ENCODE measurements at regions not wholly inside any gene's neighbourhood (a gene's known extent, or its start where the extent isn't known, plus 50 kb on each side); places are given as distances from the start of the nearest gene placed in this dataset.

DNA sequence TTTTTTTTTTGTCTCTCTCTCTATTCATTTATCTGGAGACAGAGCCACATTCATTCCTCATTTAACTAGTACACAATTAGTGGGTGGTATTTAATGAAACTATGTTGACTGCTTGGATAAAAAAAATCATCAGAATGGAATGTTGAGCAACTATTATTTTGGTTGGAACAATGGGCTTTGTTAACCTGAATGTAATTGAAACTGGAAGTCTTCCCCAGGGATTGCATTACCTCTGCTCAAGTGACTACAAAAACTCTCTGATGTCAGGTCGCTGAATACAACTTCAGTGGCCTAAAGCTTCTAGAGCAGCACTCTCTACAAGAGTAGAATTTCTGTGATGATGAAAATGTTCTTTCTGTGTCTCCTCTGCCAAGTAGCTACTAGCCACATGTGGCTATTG, 295.8 kb downstream of the DEPDC1B start:
- Histone ChIP-seq H2BK120ac (ENCODE audit: low read depth, low read length) (no peak overlapping the region), H3K23ac (ENCODE audit: low read length) (no peak overlapping the region), H2BK5ac (ENCODE audit: low read length) (no peak overlapping the region), H3K56ac (ENCODE audit: low read length) (no peak overlapping the region), H3K79me1 (ENCODE audit: low read length) (no peaks in the 10 kb centered on the region), H2AK5ac (ENCODE audit: low read length) (no peak overlapping the region), H3K4me1 (ENCODE audit: control insufficient read depth, low read depth, low read length) (no peaks in the 10 kb centered on the region), H4K8ac (ENCODE audit: low read depth, low read length) (no peak overlapping the region), H3K4me3 (ENCODE audit: low read length) (no peak overlapping the region), H3K4me2 (ENCODE audit: low read length) (no peak overlapping the region), H3K4ac (ENCODE audit: low read depth, low read length) (no peak overlapping the region), H3K79me2 (ENCODE audit: control insufficient read depth, insufficient read depth, low read length) (no peaks in the 10 kb centered on the region), H4K5ac (ENCODE audit: low read length) (no peak overlapping the region), H2BK15ac (replicated peaks; ENCODE audit: low read depth) (no peak overlapping the region), H3K9ac (ENCODE audit: low read length) (no peak overlapping the region), H3K27ac (ENCODE audit: low read depth, low read length) (no peak overlapping the region), H3K36me3 (ENCODE audit: control insufficient read depth, insufficient read depth, low read length) (no peaks in the 10 kb centered on the region), H3K18ac (ENCODE audit: low read length) (no peak overlapping the region), H3K27me3 (ENCODE audit: insufficient read depth, low read length, poor library complexity) (no peaks in the 10 kb centered on the region)
- no CpG with 5 or more reads among the region's 1 CpG for WGBS (ENCODE audit: extremely low coverage, insufficient coverage, low lambda C conversion rate)
- DNase-seq, result no peak

- Histone ChIP-seq H2AK5ac (ENCODE audit: low read length) (no peak overlapping the region), H3K4me3 (ENCODE audit: low read length) (no peak overlapping the region), H3K4me2 (ENCODE audit: low read length) (no peak overlapping the region), H4K5ac (ENCODE audit: low read length) (no peak overlapping the region), H3K4me1 (ENCODE audit: control insufficient read depth, low read depth, low read length) (no peaks in the 10 kb centered on the region), H3K9ac (ENCODE audit: low read length) (no peak overlapping the region), H2BK15ac (replicated peaks; ENCODE audit: low read depth) (no peak overlapping the region), H4K8ac (ENCODE audit: low read depth, low read length) (no peak overlapping the region), H3K27ac (ENCODE audit: low read depth, low read length) (no peak overlapping the region), H3K23ac (ENCODE audit: low read length) (no peak overlapping the region), H3K36me3 (ENCODE audit: control insufficient read depth, insufficient read depth, low read length) (no peaks in the 10 kb centered on the region), H3K18ac (ENCODE audit: low read length) (no peak overlapping the region), H3K79me1 (ENCODE audit: low read length) (no peaks in the 10 kb centered on the region), H2BK120ac (ENCODE audit: low read depth, low read length) (no peak overlapping the region), H2BK5ac (ENCODE audit: low read length) (no peak overlapping the region), H3K79me2 (ENCODE audit: control insufficient read depth, insufficient read depth, low read length) (no peaks in the 10 kb centered on the region), H3K4ac (ENCODE audit: low read depth, low read length) (no peak overlapping the region), H3K27me3 (ENCODE audit: insufficient read depth, low read length, poor library complexity) (no peaks in the 10 kb centered on the region), H3K56ac (ENCODE audit: low read length) (no peak overlapping the region)
- no CpG with 5 or more reads among the region's 1 CpG for WGBS (ENCODE audit: extremely low coverage, insufficient coverage, low lambda C conversion rate)
- no peak for DNase-seq
Observed at GRCh38 chr5:60403343-60404006, 296.5 kb downstream of the DEPDC1B start.

DNA sequence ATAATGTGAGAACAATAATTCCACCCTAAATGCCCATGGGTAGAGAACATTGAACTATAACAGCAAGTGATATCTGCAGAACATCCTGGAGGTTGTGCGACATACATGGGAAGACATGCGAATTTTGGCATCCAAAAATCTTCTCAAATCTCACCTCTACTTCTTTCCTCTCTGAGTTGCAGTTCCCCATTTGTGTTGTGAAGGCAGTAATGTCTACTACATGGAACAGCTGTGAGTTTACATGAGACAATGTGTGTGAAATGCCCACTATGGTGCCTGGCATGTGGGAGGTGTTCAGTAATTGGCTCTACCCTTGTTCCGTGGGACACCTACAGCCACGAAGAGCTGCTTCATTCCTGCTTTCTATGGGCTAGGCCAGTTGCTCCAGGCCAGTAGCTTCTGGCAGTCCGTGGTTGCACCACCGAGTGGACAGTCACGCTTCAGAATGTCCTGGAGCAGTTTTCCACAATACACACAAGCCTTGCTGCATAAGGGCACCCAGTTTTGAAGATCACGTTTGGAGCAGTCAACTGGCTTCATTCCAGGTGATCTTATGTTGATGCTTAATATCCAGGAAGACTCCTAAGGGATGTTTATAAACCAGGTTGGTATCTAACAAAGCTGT, 297.7 kb downstream of the DEPDC1B start:
- H3K18ac ChIP-seq (ENCODE audit: low read length), result no peak overlapping the region
- no peak overlapping the region for H2BK15ac ChIP-seq (replicated peaks; ENCODE audit: low read depth)
- no peak overlapping the region for H4K5ac ChIP-seq (ENCODE audit: low read length)
- H3K4ac ChIP-seq (ENCODE audit: low read depth, low read length), result no peak overlapping the region
- no peak overlapping the region for H2AK5ac ChIP-seq (ENCODE audit: low read length)
- WGBS (ENCODE audit: extremely low coverage, insufficient coverage, low lambda C conversion rate), result no CpG with 5 or more reads among the region's 8 CpGs
- DNase-seq, result no peak
- H3K36me3 ChIP-seq (ENCODE audit: control insufficient read depth, insufficient read depth, low read length), result no peaks in the 10 kb centered on the region
- no peak overlapping the region for H3K4me2 ChIP-seq (ENCODE audit: low read length)
- no peak overlapping the region for H3K56ac ChIP-seq (ENCODE audit: low read length)
- no peak overlapping the region for H2BK5ac ChIP-seq (ENCODE audit: low read length)
- no peaks in the 10 kb centered on the region for H3K79me1 ChIP-seq (ENCODE audit: low read length)
- H3K9ac ChIP-seq (ENCODE audit: low read length), result no peak overlapping the region
- no peak overlapping the region for H3K27ac ChIP-seq (ENCODE audit: low read depth, low read length)
- H4K8ac ChIP-seq (ENCODE audit: low read depth, low read length), result no peak overlapping the region
- no peaks in the 10 kb centered on the region for H3K4me1 ChIP-seq (ENCODE audit: control insufficient read depth, low read depth, low read length)
- H2BK120ac ChIP-seq (ENCODE audit: low read depth, low read length), result no peak overlapping the region
- no peaks in the 10 kb centered on the region for H3K79me2 ChIP-seq (ENCODE audit: control insufficient read depth, insufficient read depth, low read length)
- H3K27me3 ChIP-seq (ENCODE audit: insufficient read depth, low read length, poor library complexity), result no peaks in the 10 kb centered on the region
- H3K23ac ChIP-seq (ENCODE audit: low read length), result no peak overlapping the region
- no peak overlapping the region for H3K4me3 ChIP-seq (ENCODE audit: low read length)

DNA sequence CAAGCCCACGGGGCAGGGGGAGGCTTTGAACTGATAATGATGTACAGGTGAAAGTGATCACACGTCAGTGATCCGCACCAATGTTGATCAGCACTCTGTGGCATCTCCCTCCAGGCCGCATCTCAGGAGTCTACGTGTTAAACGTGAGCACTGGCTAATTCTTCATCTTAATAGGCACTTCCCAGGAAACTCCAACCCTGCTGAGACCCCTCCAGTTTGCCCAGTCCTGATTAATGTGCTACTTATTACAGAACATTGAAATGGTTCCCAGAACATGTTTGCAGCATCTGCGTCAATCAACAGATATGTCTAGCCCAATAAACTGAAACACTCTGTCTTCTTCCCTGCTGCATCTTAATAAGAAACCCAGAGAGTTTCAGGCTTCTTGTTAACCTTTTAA, 298.4 kb downstream of the DEPDC1B start:
- Histone ChIP-seq H3K9ac (ENCODE audit: low read length) (no peak overlapping the region), H3K4ac (ENCODE audit: low read depth, low read length) (no peak overlapping the region), H3K79me2 (ENCODE audit: control insufficient read depth, insufficient read depth, low read length) (no peaks in the 10 kb centered on the region), H3K27me3 (ENCODE audit: insufficient read depth, low read length, poor library complexity) (no peaks in the 10 kb centered on the region), H3K4me3 (ENCODE audit: low read length) (no peak overlapping the region), H3K23ac (ENCODE audit: low read length) (no peak overlapping the region), H3K4me1 (ENCODE audit: control insufficient read depth, low read depth, low read length) (no peaks in the 10 kb centered on the region), H2BK120ac (ENCODE audit: low read depth, low read length) (no peak overlapping the region), H3K18ac (ENCODE audit: low read length) (no peak overlapping the region), H3K79me1 (ENCODE audit: low read length) (no peaks in the 10 kb centered on the region), H3K56ac (ENCODE audit: low read length) (no peak overlapping the region), H4K5ac (ENCODE audit: low read length) (no peak overlapping the region), H2BK15ac (replicated peaks; ENCODE audit: low read depth) (no peak overlapping the region), H2BK5ac (ENCODE audit: low read length) (no peak overlapping the region), H4K8ac (ENCODE audit: low read depth, low read length) (no peak overlapping the region), H3K27ac (ENCODE audit: low read depth, low read length) (no peak overlapping the region), H3K4me2 (ENCODE audit: low read length) (no peak overlapping the region), H2AK5ac (ENCODE audit: low read length) (no peak overlapping the region), H3K36me3 (ENCODE audit: control insufficient read depth, insufficient read depth, low read length) (no peaks in the 10 kb centered on the region)
- WGBS (ENCODE audit: extremely low coverage, insufficient coverage, low lambda C conversion rate), result no CpG with 5 or more reads among the region's 7 CpGs
- no peak for DNase-seq

- no peak overlapping the region for H3K9ac ChIP-seq (ENCODE audit: low read length)
- H2BK120ac ChIP-seq (ENCODE audit: low read depth, low read length), result no peak overlapping the region
- no peaks in the 10 kb centered on the region for H3K36me3 ChIP-seq (ENCODE audit: control insufficient read depth, insufficient read depth, low read length)
- no peak overlapping the region for H3K4me3 ChIP-seq (ENCODE audit: low read length)
- no peak for DNase-seq
- no peak overlapping the region for H4K5ac ChIP-seq (ENCODE audit: low read length)
- H3K27ac ChIP-seq (ENCODE audit: low read depth, low read length), result no peak overlapping the region
- H2AK5ac ChIP-seq (ENCODE audit: low read length), result no peak overlapping the region
- no peak overlapping the region for H4K8ac ChIP-seq (ENCODE audit: low read depth, low read length)
- no peaks in the 10 kb centered on the region for H3K79me1 ChIP-seq (ENCODE audit: low read length)
- H3K18ac ChIP-seq (ENCODE audit: low read length), result no peak overlapping the region
- H3K56ac ChIP-seq (ENCODE audit: low read length), result no peak overlapping the region
- no CpG with 5 or more reads among the region's 4 CpGs for WGBS (ENCODE audit: extremely low coverage, insufficient coverage, low lambda C conversion rate)
- no peaks in the 10 kb centered on the region for H3K79me2 ChIP-seq (ENCODE audit: control insufficient read depth, insufficient read depth, low read length)
- H3K23ac ChIP-seq (ENCODE audit: low read length), result no peak overlapping the region
- no peak overlapping the region for H2BK5ac ChIP-seq (ENCODE audit: low read length)
- no peak overlapping the region for H2BK15ac ChIP-seq (replicated peaks; ENCODE audit: low read depth)
- no peaks in the 10 kb centered on the region for H3K4me1 ChIP-seq (ENCODE audit: control insufficient read depth, low read depth, low read length)
- H3K4ac ChIP-seq (ENCODE audit: low read depth, low read length), result no peak overlapping the region
- H3K4me2 ChIP-seq (ENCODE audit: low read length), result no peak overlapping the region
- no peaks in the 10 kb centered on the region for H3K27me3 ChIP-seq (ENCODE audit: insufficient read depth, low read length, poor library complexity)
Observed at GRCh38 chr5:60399507-60399906, 300.5 kb downstream of the DEPDC1B start.
